ENCODE measurements at regions not wholly inside any gene's neighbourhood (a gene's known extent, or its start where the extent isn't known, plus 50 kb on each side); places are given as distances from the start of the nearest gene placed in this dataset.

DNA sequence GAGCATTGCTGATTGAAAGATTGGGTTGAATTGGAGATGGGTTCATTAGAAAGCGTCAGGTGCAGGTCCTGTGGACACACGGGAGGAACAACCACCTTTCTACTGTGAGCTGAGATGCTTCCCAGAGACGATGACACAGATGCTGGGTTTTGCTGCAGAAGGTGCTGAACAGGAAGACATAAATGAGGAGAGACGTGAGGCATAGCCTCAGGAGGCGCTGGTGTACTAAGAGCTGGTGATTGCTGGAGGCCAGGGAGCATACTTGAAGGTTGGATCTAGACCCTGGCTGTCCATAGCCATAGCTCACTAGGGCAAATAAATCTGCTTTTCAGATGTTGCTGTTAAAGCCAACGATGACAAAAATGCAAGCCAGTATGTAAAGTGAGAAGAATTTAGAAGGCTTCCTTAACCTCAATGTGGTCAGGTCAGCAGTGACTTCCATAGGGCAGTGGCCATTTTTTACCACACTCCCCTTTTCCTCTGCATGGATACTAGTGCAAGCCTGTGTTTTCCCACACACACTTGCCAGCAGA is 153.7 kb downstream of the SOX11 start:
- peak; percentile 3 for DNase-seq

DNA sequence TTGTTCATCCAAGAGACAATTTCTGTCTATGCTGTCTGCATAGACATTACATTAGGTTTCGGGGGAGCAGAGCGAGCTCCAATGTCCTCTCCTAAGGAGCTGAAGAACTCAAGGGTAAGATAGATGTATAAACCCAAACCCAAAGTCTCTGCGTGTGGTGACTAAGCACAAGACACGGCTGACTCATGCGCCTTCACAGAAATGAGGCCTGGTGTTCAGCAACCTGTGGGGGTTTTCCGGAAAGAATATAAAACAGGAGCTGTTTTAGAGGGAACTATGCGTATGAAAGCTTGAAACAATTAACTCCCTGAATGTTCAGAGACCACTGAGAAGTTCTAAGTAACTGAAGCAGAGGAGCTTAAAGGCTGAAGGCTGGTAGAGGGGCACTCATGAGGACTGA is 154.7 kb downstream of the SOX11 start:
- no peak for DNase-seq

- DNase-seq = peak; percentile 33
Measured at GRCh38 chr2:5849562-5849961, 157.4 kb downstream of the SOX11 start.

- no peak for DNase-seq
Measured at GRCh38 chr2:5851410-5851809, 159.2 kb downstream of the SOX11 start.

DNA sequence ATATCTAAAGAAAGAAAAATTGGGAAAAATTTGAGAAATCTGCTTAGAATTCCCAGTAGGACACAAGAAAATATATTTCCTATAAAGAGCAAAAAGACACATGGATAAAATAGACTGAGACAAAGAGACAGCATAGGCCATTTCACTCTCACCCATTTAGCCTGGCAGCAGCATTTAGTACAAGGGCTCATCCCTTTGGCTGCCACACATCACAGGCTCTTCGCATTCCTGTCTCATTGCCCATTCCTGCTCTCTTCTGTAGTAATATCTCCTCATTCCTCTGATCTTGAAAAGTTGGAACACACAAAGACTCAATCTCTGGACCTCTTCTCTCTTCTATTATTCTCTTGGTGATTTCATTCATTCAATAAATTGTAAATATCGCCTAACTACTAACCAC is 162.6 kb downstream of the SOX11 start:
- DNase-seq = no peak

DNA sequence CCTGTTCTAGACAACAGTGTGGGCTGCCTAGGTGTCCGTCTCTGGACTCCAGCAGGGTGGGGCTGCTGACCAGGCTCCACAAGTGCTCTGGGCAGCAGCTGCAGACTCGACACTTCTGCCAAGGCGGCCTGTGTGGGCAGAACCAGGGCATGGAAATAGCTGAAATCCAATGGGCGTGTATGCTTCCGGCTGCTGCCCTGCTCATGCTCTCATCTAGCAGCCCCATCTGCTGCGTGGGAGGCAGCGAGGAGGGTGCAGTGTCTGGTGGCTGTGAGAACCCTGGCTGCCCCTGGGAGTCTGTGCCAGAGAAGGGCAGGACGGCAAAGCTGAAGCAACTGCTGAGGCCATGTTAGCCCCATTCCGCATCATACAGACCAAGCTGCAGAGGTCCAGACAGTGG is 174.9 kb downstream of the SOX11 start:
- DNase-seq = no peak

GRCh38 chr2:5868931-5869330 is 176.7 kb downstream of the SOX11 start:
- DNase-seq = no peak

DNA sequence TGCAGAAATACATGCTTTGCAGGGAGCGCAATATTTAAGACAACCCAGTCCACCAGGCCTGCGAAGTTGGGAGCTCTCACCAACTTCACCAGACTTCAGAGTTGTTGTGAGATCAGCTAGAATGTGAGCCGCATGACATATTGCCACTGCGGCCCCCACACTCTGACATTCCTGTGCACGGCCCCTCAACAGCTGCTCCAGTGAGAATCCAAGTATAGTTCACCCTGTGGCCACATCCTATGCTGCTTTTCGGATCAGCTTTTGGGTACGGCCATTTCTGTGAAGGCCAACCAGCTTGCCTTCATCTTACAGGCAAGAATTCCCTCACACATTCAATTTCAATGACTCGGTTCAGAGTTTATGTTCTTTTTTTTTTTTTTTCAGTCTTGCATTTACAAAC is 177.8 kb downstream of the SOX11 start:
- no peak for DNase-seq

GRCh38 chr2:5877360-5877759 is 185.2 kb downstream of the SOX11 start:
- no peak for DNase-seq

DNA sequence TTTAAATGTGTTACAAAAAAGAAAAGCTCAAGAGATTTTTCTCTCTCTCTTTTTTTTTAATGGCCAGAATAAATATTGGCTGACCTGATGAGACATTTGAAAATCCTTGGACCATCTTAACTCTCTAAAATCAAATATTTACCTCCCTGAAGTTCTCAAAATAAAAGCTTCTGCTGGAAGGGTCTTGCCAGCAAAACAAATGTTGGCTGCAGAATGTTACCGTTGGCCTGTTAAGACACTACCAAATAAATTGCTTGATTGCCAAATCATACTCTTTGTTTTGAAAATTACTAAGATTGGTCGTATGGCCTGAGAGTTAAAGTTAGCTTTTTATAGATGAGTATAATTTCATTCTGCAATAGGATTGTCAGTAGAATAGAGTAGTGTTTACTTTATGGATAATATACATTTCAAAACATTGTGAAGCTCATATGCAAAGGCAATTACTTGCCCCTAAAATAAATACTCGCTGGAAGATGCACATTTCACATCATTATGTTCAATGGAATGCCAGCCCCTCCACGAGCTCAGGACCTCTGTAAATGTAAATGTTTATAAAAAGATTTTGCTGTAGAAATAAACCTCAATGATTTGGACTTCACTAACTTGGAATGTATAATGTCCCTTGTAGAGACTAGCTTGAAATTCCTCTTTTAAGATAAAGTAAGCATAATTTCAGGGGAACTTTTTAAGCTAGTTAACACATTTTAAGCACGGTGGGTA is 193.4 kb downstream of the SOX11 start:
- no peak for DNase-seq

- DNase-seq = no peak
Measured at GRCh38 chr2:5886462-5886861, 194.3 kb downstream of the SOX11 start.

GRCh38 chr2:5888126-5888525 is 195.9 kb downstream of the SOX11 start:
- DNase-seq = no peak

- DNase-seq = no peak
Measured at GRCh38 chr2:5889519-5889918, 197.3 kb downstream of the SOX11 start.

DNA sequence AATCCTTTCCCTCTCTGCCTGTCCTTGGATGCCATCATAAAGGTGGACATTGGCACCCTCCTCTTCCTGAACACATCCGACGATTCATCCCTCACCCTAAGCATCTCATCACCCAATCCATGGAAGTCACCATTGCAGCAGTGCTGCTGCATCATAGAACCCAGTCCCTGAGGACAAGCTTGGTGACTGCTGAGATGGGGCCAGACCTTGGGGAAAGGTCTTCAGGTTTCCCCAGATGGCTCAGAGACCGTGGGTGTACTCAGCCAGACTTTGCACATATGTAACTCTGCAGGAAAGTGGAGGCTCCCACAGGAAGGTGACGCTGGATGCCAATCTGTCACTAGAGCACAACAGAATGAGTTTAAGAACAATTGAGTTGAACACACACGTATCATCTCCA is 202.2 kb downstream of the SOX11 start:
- DNase-seq = peak; percentile 12

DNA sequence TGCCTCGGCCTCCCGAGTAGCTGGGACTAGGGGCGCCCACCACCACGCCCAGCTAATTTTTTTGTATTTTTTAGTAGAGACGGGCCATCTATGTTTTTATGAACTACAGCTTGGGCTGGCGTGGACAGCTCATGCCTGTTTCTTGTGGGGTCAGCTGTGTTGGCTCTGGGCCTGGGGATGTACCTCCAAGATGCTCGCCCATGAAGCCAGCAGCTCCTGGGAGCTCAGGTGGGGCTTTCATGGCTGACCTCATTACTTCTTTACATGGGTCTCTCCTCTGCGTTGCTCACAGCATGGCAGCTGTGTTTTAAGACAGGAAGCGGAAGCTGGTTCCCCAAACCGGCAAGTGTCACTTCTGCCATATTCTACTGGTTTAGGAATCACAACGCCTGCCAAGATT is 203.1 kb downstream of the SOX11 start:
- DNase-seq = no peak

DNA sequence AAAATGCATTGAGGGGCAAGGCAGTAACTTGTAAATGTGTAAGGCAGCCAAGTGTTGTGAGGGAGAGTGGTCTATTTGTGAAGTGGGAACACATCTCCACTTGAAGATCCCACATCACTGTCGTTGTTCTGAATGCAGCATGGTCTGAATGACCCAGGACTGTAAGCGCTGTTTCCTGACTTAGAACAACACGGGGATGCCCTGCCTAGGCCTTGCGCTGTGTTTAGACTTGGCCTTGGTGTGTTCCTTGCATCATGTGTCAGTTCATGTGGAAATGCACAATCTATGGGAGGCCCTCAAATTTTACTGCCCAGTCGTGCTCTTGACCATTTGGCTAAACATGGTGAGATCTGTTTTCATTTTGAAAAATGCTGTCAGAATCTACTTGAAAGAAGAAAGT is 205.1 kb downstream of the SOX11 start:
- DNase-seq = no peak

- DNase-seq = no peak
Measured at GRCh38 chr2:5898667-5899066, 206.5 kb downstream of the SOX11 start.

GRCh38 chr2:5905661-5906060 is 213.5 kb downstream of the SOX11 start:
- no peak for DNase-seq

DNA sequence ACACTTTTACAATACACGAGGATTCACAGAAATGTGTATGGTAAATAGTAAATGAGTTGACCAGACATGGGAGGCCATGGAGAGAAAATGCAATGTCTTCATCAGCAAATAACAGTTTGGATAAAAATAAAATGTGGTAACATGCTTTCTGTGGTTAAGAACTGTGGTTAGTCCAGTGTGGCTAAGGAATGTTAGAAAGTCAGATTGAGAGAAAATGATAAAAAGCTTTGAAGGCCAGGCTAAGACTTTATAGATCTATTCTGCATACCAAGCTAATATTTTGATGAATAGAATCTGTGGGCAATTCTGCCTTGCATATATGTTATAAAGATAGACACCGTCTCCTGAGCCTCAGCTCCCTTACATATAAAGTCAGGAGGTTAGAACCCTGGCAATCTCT is 215.9 kb downstream of the SOX11 start:
- no peak for DNase-seq

DNA sequence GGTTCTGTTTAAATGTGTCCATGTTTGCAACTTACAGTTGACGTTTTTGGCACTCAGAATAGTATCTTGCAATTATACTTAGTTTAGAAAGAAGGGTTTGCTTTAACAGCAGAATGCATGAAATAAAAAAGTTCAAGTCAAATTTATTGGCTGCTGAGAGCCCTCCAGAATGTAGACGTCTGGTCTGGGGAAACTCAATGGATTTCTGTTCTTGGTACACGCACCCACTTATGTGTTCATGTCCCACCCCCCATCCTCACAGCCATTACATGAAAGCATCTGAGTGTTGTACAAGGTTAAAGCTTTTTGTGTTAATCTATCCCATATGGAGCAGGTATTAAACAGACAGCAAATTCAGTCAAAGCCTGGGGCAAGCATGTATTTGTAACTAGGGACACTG is 219.5 kb downstream of the SOX11 start:
- no peak for DNase-seq

DNA sequence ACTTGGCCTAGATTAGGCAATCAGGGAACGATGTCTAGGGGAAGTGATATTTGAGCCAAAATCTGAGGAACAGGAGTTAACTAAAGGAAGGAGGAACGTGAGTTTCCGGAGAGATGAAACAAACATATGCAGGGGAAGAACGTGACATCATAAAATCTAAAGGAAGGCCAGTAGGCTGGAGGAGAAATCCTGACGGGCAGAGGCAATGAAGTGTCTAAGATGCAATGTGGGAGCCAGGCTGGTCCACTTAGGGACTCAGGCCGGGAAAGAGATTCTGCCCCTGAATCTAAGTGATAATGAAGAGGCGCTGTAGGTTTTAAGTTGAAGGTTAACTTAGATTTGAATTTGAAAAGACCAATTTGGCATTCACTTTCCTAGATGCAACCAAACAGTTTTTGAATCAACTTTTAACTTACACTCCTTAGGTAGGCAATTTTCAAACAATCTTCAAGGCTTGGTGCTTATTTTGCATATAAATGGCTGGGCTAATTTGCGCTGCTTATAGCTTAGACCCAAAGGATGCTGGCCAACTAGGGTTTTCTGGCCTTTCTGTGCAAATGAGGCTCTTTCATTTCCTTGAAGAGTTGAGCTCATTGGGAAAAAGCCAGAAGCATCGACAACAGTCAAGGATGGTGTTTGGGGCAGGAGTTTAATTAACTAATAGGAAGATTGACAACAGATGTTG is 221.7 kb downstream of the SOX11 start:
- no peak for DNase-seq

- peak; percentile 79 for DNase-seq
Measured at GRCh38 chr2:5914811-5915611, 222.8 kb downstream of the SOX11 start.

DNA sequence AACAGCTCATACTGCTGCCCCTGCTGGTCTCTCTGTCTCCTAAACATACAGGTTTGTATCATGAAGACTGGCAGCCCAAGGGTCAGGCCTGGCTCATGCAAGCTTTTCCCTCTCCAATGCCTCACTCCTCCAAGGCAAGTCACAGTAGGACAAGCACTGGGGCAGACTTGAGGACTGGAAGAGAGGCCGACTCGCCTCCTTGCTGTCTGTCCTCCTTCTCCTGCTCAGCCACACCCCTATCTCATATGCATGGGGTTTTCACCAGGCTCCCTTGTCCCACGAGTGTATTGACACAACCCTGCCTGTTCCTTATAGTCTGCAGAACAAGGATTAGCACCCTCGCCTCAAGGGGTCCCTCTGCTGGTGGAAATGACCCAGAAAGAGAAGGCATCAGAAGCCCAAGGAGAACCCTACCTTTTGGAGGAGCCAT is 223.7 kb downstream of the SOX11 start:
- peak; percentile 34 for DNase-seq

Measured in NCI-H69 (cell line).